ENCODE measurements at regions not wholly inside any gene's neighbourhood (a gene's known extent, or its start where the extent isn't known, plus 50 kb on each side); places are given as distances from the start of the nearest gene placed in this dataset.

GRCh38 chr18:72100465-72101004, 443.6 kb downstream of the CBLN2 start:
- no peak for TF ChIP-seq EP300 (IDR thresholded peaks at IDR 0.05; ENCODE audit: borderline replicate concordance)
- TF ChIP-seq TCF12 (IDR thresholded peaks at IDR 0.05; ENCODE audit: low read depth): no peak
- no peak for TF ChIP-seq MAX (IDR thresholded peaks at IDR 0.05)
- no peak for TF ChIP-seq NFIC (IDR thresholded peaks at IDR 0.05)
- TF ChIP-seq, protein P1, sequence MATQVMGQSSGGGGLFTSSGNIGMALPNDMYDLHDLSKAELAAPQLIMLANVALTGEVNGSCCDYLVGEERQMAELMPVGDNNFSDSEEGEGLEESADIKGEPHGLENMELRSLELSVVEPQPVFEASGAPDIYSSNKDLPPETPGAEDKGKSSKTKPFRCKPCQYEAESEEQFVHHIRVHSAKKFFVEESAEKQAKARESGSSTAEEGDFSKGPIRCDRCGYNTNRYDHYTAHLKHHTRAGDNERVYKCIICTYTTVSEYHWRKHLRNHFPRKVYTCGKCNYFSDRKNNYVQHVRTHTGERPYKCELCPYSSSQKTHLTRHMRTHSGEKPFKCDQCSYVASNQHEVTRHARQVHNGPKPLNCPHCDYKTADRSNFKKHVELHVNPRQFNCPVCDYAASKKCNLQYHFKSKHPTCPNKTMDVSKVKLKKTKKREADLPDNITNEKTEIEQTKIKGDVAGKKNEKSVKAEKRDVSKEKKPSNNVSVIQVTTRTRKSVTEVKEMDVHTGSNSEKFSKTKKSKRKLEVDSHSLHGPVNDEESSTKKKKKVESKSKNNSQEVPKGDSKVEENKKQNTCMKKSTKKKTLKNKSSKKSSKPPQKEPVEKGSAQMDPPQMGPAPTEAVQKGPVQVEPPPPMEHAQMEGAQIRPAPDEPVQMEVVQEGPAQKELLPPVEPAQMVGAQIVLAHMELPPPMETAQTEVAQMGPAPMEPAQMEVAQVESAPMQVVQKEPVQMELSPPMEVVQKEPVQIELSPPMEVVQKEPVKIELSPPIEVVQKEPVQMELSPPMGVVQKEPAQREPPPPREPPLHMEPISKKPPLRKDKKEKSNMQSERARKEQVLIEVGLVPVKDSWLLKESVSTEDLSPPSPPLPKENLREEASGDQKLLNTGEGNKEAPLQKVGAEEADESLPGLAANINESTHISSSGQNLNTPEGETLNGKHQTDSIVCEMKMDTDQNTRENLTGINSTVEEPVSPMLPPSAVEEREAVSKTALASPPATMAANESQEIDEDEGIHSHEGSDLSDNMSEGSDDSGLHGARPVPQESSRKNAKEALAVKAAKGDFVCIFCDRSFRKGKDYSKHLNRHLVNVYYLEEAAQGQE (IDR thresholded peaks at IDR 0.05; ENCODE audit: low read depth): no peak
- TF ChIP-seq RAD21 (IDR thresholded peaks at IDR 0.05; ENCODE audit: low read depth): no peak
- TF ChIP-seq TEAD4 (IDR thresholded peaks at IDR 0.05): no peak

Data from Ishikawa (cell line).